HEK293 (cell line): ENCODE measurements at regions not wholly inside any gene's neighbourhood (a gene's known extent, or its start where the extent isn't known, plus 50 kb on each side); places are given as distances from the start of the nearest gene placed in this dataset.

ENCODE experiments used
- CTCF ChIP-seq: fragments of 450-650 bp; formaldehyde crosslinking; IDR thresholded peaks from 2 replicates; pipeline ENCODE4 v1.5.1; 2016; ENCODE audit warnings: missing biosample characterization, missing genetic modification characterization
- REST ChIP-seq: fragments of 450-650 bp; formaldehyde crosslinking; IDR thresholded peaks from 2 replicates; pipeline ENCODE4 v1.5.1; 2016; ENCODE audit warnings: missing biosample characterization, missing genetic modification characterization

- TF ChIP-seq CTCF (tag by site-specific recombination) (no peak), REST (no peak)
Observed at GRCh38 chr3:67239353-67239752, 241.2 kb downstream of the KBTBD8 start.
